GM12873 (cell line): ENCODE measurements at regions not wholly inside any gene's neighbourhood (a gene's known extent, or its start where the extent isn't known, plus 50 kb on each side); places are given as distances from the start of the nearest gene placed in this dataset.

Experiments used
- CTCF ChIP-seq: IDR thresholded peaks from 2 replicates; pipeline ENCODE4 v1.5.1; 2012; ENCODE audit warnings: low read depth, mild to moderate bottlenecking, moderate library complexity, low read length, control low read depth; ENCODE audit not compliant: insufficient read depth; ENCODE audit errors: missing control alignments

- TF ChIP-seq CTCF, result no peak
Measured at GRCh38 chr6:6870921-6871320, 236.8 kb upstream of the RREB1 start.

GRCh38 chr6:6872459-6873344 lies 235.1 kb upstream of the RREB1 start:
- no peak for TF ChIP-seq CTCF

GRCh38 chr6:6873778-6874177 lies 234.0 kb upstream of the RREB1 start:
- TF ChIP-seq CTCF, result no peak

DNA sequence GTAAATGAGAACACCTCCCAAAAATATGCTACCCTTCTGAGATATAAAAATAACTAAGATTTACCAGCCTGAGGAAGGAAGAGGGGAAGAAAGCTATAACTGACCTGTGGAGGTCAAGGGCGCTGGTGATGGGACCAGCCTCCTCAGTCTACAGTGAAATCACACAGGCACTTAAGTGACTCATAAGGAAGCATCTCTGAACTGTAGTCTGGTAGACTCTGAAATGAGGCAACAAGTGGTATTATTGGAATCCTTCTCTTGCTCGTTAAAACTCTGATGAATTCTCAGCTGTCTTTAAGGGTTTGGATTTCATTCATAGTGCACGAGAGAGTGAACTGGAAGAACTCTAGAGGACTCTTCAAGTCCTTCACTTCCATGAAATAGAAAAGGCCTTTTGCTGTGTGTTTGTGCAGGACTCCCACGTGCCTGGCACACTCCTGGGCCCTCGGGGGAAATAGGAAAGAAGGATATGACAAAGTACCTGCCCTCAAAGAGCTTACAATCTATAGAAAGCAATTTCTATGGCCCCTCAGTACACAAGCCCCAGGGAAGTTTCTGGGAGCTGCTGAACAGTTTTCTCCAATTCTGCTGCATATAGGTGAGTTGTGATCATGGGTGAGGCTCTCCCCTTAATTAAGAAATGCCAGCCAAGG lies 231.8 kb upstream of the RREB1 start:
- no peak for TF ChIP-seq CTCF

- TF ChIP-seq CTCF, result no peak
Measured at GRCh38 chr6:6878887-6879585, 228.7 kb upstream of the RREB1 start.

DNA sequence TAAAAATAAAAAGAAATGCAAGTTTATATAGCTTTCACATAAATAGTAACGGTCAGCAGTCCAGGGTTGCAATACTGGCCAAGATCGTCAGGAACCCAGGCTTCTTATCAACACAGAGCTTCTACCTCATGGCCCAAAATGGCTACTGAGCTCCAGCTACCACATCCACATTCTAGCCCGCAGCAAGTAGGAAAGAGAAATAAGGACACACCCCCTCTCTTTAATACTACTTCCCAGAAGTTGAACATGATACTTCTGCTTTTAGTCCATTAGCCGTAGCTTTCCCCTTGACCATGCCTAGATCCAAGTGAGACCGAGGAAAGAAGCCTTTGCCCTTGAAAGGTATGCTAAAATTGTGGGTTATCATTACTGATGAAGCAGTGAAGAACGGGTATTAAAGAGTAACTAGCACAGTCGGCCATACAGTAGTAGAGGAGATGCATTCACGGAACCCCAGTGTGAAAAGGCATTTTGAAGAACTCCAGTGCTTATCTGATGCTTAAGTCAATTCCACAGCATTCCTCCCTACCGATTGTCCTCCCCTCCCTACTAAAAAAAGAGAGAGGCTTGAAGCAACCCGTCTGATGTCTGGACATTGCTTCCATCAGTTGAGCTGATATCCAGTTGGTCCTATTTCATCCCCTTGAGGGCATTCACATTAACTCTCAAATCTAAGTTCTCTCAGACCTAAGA lies 226.9 kb upstream of the RREB1 start:
- TF ChIP-seq CTCF, result no peak
